ENCODE measurements at regions not wholly inside any gene's neighbourhood (a gene's known extent, or its start where the extent isn't known, plus 50 kb on each side); places are given as distances from the start of the nearest gene placed in this dataset.

GRCh38 chrX:30951003-30951402, 61.9 kb upstream of the TAB3 start:
- TF ChIP-seq CTCF (IDR thresholded peaks at IDR 0.05) (no peak), POLR2A (IDR thresholded peaks at IDR 0.05) (no peak)
